NOMO-1 treated with DMSO at 0.1 percent for 48 hours (cell line): ENCODE measurements at regions not wholly inside any gene's neighbourhood (a gene's known extent, or its start where the extent isn't known, plus 50 kb on each side); places are given as distances from the start of the nearest gene placed in this dataset.
A peak's percentile ranks its signal among the peaks of the same experiment; 100 is the strongest.

ENCODE experiments used
- DNase-seq: peaks from one replicate; lab custom pipeline; 2025; ENCODE audit not compliant: unreplicated experiment; lab: John Stamatoyannopoulos, UW

- DNase-seq, result no peak
These were observed 414.1 kb upstream of the DDI1 start for GRCh38 chr11:103622296-103622695.

DNA sequence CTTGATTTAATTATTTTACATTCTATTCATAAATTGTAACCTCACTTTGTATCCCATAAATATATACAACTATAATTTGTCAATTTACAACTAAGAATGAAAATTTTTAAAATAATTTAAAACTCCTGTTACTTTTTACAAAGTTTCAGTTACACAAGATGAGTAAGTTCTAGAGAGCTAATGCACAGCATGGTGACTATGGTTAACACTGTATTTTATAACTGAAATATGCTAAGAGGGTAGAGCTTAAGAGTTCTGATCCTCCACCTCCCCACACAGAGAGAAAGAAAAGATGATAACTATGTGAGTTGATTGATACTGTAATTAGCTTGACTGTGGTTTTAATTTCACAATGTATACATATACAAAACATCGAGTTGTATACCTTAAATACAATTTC is 412.5 kb upstream of the DDI1 start:
- no peak for DNase-seq

GRCh38 chr11:103624708-103625623 is 411.5 kb upstream of the DDI1 start:
- no peak for DNase-seq

GRCh38 chr11:103625624-103625965 is 410.8 kb upstream of the DDI1 start:
- no peak for DNase-seq

DNA sequence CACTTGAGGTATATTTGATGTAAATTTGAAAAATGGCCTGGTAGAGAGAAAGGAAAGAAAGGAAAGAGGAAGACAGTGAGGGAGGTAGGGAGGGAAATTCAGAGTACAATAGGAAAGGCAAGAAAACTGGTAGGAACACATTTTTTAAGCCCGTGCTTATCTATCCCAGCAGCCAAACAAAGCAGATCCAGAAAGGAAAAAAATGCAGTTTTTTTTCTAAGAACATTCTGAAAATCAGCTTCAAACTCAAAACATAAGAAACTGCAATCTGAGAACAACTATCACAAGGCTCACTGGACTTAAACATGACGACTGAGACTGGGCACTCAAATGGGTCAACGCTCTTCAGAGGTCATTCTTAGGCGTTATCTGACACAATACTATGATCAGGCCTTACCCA is 408.3 kb upstream of the DDI1 start:
- no peak for DNase-seq

DNA sequence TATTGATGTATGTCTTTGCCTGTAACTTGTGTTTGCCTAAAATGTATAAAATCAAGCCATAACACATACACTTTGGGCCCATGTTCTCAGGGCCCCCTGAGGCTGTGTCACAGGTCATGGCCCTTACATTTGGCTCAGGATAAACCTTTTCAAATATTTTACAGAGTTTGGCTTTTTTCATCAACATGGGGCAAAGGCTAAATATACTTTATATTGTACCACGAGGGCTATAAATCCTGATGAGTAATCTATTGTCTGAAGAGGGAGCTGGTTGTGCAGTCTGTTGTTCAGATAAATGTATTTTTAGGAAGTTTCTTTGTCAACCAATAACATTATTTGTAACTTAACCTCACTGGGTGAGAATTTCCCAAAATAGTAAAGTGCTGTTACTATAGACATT is 404.6 kb upstream of the DDI1 start:
- peak; percentile 0 for DNase-seq

- no peak for DNase-seq
These were observed 403.2 kb upstream of the DDI1 start for GRCh38 chr11:103633068-103633788.

DNA sequence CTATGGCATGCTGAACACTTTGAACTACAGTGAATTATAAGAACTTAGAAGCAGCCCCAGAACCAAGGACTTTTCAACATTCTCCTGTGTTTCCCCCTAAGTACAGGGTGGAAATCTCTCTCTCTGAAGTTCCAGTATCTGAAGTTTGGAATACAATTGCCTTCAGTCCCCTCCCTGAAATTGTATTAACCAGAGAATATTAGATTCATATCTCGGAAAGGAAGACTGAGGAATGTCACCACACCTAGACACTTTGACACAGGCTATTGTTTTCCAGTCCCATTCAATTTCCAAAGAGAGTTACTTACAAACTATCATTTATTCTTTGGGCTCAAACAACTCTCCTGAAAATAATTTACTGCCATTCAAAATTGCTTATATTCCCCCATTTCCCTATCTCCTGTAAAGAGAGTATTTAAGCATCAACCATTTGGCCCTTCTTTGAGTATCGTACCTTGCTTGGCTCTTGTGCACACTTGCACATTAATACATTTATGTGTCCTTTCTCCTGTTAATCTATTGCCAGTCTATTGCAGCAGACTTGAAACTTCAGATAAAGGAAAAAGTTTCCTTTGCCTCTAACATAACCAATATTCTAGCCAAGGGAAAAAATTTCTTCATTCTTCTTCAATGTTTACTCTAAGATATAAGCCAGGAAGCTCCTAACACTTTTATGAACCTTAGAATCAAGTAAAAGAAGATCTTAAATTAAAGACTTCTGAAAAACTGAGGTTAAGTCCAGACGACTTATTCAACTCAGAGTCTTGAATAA is 402.4 kb upstream of the DDI1 start:
- DNase-seq, result no peak

DNA sequence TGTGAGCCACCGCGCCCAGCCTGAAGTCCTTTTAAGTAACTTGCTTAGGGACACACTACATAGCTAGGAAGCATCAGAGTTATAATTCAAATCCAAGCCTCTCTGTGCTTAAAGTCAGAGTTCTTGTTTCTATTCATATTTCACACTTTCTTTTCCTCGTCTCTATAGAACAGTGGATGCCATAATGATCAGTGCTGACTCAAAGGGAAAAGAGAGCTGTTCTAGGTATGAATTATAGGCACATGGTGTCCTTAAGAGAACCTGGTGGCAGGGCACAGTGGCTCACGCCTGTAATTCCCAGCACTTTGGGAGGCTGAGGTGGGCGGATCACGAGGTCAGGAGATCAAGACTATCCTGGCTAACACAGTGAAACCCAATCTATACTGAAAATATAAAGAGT is 400.2 kb upstream of the DDI1 start:
- DNase-seq, result no peak

GRCh38 chr11:103637295-103637694 is 399.1 kb upstream of the DDI1 start:
- DNase-seq, result no peak

DNA sequence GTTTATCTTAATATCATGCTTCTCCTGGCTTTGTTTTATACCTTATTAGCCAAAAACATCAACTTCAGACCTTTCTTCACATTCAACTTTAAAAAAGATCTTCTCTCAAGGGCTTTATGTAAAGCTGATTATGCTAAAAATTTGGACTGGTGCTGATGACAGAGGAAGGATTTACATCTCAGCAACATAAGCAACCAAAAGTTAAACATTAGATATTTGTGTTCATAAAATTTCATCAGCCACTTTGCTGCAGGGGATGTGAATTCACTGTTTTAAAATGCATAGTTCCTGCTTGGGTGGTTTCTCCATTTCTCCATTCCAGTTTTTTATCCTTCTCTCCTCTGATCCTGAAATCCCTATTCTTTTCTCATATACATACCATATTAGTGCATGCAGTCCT is 398.6 kb upstream of the DDI1 start:
- DNase-seq, result no peak

- no peak for DNase-seq
These were observed 391.8 kb upstream of the DDI1 start for GRCh38 chr11:103644676-103645075.

GRCh38 chr11:103648054-103648453 is 388.4 kb upstream of the DDI1 start:
- peak; percentile 51 for DNase-seq

DNA sequence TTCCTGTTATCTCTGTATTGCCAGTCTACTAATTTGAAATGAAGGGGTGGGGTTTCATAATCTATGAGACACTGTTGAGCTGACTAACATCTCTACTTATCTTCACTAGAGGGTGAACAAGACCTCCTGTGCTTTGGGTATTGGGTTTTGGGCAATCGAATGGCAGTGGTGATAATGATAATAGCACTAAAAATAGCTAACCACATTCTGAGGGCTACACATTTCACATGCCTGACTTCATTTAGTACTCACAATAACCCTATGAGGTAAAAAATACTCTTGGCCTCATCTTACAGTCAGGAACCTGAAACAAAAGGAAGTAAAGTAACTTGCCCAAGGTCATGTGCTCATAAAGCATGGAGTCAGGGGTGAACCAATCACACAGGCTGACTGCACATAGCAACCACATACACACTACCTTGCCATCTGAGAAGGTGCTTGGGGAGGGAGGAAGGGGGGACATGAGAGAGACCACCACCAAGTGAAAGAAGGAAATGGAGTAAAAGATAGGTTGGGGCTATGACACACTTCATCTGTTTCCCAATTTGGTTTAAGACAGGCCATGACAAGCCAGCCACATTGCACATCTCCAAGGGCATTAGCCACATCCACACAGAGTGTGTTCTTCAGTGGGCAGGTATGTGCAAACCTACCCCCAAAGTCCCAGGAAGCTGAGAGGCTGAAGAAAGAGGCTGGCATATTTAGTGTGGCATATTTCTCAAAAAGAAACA is 387.6 kb upstream of the DDI1 start:
- peak; percentile 55 for DNase-seq

DNA sequence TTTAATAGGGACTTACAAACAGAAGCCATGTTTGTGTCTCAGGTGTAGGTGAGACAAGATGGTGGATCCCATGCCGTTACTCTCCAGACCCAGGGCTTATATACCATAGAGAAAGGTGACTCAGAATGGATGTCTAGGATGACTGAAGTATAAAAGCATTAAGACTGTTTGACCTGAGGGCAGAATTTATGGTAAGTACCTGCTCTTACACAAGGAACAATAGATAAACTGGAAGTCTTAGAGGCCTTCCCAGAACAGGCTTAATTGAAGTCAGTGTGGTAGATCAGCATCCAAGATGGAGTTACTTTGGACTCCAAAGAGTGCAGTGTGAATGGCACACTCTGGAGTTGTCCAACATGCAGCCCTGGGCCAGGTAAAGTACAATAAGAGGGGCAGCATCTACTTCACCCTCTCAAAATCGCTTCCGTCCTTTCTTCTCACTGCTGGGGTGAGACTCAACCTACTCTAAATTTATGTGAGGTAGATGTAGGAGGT is 387.0 kb upstream of the DDI1 start:
- no peak for DNase-seq

GRCh38 chr11:103650330-103650729 is 386.1 kb upstream of the DDI1 start:
- DNase-seq, result no peak

- no peak for DNase-seq
These were observed 385.0 kb upstream of the DDI1 start for GRCh38 chr11:103651341-103651998.

GRCh38 chr11:103652013-103652412 is 384.4 kb upstream of the DDI1 start:
- DNase-seq, result no peak

GRCh38 chr11:103656382-103656781 is 380.1 kb upstream of the DDI1 start:
- no peak for DNase-seq

GRCh38 chr11:103659206-103659618 is 377.2 kb upstream of the DDI1 start:
- no peak for DNase-seq
